Activated CD8-positive, alpha-beta memory T cell treated with anti-CD3 and anti-CD28 coated beads, Interleukin-2, amount 10 ng/mL, durations not matched to agents 7 days and 5 days (primary cell): ENCODE measurements at regions not wholly inside any gene's neighbourhood (a gene's known extent, or its start where the extent isn't known, plus 50 kb on each side); places are given as distances from the start of the nearest gene placed in this dataset.

Experiments used
- ATAC-seq: fragments of 150-1000 bp; cut with Tn5 transposase; one replicate; pipeline ENCODE4 v1.10.0; 2021; ENCODE audit warnings: moderate library complexity
- CTCF ChIA-PET: fragments of 350-600 bp; sonication (Branson Sonifier 250); formaldehyde crosslinking; loops from one replicate; lab custom pipeline; 2021; ENCODE audit warnings: antibody characterized with exemption; lab: Charles Lee
- DNase-seq: peaks from one replicate; pipeline ENCODE4 v3.0.0-alpha.2; 2020
- H3K27ac Mint-ChIP-seq: one replicate; pipeline ENCODE4 v1.8.0; 2021; ENCODE audit warnings: mild to moderate bottlenecking, mixed read lengths
- H3K27me3 Mint-ChIP-seq: one replicate; pipeline ENCODE4 v1.8.0; 2021; ENCODE audit warnings: mixed read lengths
- H3K36me3 Mint-ChIP-seq: one replicate; pipeline ENCODE4 v1.8.0; 2021; ENCODE audit warnings: mild to moderate bottlenecking, mixed read lengths
- H3K4me1 Mint-ChIP-seq: one replicate; pipeline ENCODE4 v1.8.0; 2021; ENCODE audit warnings: mixed read lengths
- H3K4me3 Mint-ChIP-seq: one replicate; pipeline ENCODE4 v1.8.0; 2021; ENCODE audit warnings: mild to moderate bottlenecking, moderate library complexity, mixed read lengths
- H3K9me3 Mint-ChIP-seq: one replicate; pipeline ENCODE4 v1.8.0; 2022; ENCODE audit warnings: low read depth, mixed read lengths

- ATAC-seq (no peak), DNase-seq (no peak)
- Mint-ChIP-seq H3K9me3 (peaks cover 8% of the 10 kb centered on the region), H3K4me3 (no peak overlapping the region), H3K36me3 (no peaks in the 10 kb centered on the region), H3K4me1 (peaks cover 4% of the 10 kb centered on the region), H3K27ac (no peak overlapping the region), H3K27me3 (no peaks in the 10 kb centered on the region)
- CTCF ChIA-PET = no interaction called here
Measured at GRCh38 chr2:57554348-57554747, 492.3 kb upstream of the VRK2 start.

GRCh38 chr2:57558312-57558711 is 488.3 kb upstream of the VRK2 start:
- CTCF ChIA-PET = no interaction called here
- Mint-ChIP-seq H3K4me1 (no peaks in the 10 kb centered on the region), H3K36me3 (no peaks in the 10 kb centered on the region), H3K4me3 (no peak overlapping the region), H3K27ac (no peak overlapping the region), H3K9me3 (peaks cover 8% of the 10 kb centered on the region), H3K27me3 (no peaks in the 10 kb centered on the region)
- no peak for DNase-seq
- no peak for ATAC-seq

DNA sequence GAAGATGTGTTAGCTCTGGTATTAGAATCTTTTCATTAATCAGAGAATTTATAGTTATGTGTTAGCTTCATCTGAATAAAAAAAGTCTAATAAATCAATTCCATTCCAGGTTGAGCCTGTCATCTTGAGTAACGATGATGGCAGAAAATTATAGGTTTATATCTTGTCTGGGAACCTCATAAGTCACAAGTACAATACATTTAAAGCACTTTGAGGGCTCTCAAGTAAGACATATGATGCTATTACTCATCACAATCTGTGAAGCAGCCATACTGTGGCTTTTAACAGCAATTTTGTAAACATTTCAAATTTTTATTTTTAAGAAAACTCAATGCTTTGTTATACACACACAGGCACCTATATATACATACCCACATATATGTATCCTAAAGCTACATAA is 484.1 kb upstream of the VRK2 start:
- CTCF ChIA-PET = no interaction called here
- H3K9me3 Mint-ChIP-seq = peaks cover 2% of the 10 kb centered on the region

DNA sequence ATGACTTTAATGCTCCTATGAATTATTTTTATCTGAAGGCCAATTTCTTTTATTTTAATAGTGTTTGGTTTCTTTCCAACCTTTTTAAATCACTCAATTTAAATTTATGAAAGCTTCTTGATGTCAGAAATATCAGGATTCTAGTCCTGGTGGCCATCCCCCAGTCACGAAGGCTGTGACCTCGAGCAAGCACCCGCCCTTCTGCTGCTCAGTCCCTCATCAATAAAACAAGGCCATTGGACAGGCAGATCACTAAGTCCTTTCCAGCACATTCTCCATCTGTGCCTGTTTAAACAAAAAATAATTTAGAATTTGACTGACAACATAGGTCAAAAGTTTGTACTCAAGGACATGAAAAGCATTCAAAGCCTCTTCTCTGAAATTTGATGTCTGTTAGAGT is 483.6 kb upstream of the VRK2 start:
- Mint-ChIP-seq H3K9me3 (peaks cover 2% of the 10 kb centered on the region), H3K4me3 (no peak overlapping the region), H3K36me3 (no peaks in the 10 kb centered on the region), H3K27ac (no peak overlapping the region), H3K27me3 (no peaks in the 10 kb centered on the region), H3K4me1 (no peaks in the 10 kb centered on the region)
- DNase-seq (no peak), ATAC-seq (no peak)
- CTCF ChIA-PET = no interaction called here

More for the DNA sequence above, 484.1 kb upstream of the VRK2 start:
- no peak overlapping the region for H3K4me3 Mint-ChIP-seq
- ATAC-seq = no peak
- H3K36me3 Mint-ChIP-seq = no peaks in the 10 kb centered on the region
- no peaks in the 10 kb centered on the region for H3K27me3 Mint-ChIP-seq
- H3K4me1 Mint-ChIP-seq = no peaks in the 10 kb centered on the region
- DNase-seq = no peak
- H3K27ac Mint-ChIP-seq = no peak overlapping the region

- ATAC-seq (no peak), DNase-seq (no peak)
- no peak overlapping the region for H3K27ac Mint-ChIP-seq
- no peaks in the 10 kb centered on the region for H3K27me3 Mint-ChIP-seq
- peaks cover 5% of the 10 kb centered on the region for H3K9me3 Mint-ChIP-seq
- CTCF ChIA-PET = interaction anchor here (0.6 kb wide), 1 partner anchor 15 kb away, joined by 3 read pairs; no protein-coding TSS in a partner anchor
- H3K36me3 Mint-ChIP-seq = no peaks in the 10 kb centered on the region
- H3K4me1 Mint-ChIP-seq = no peaks in the 10 kb centered on the region
- H3K4me3 Mint-ChIP-seq = no peak overlapping the region
Measured at GRCh38 chr2:57567245-57567644, 479.4 kb upstream of the VRK2 start.

DNA sequence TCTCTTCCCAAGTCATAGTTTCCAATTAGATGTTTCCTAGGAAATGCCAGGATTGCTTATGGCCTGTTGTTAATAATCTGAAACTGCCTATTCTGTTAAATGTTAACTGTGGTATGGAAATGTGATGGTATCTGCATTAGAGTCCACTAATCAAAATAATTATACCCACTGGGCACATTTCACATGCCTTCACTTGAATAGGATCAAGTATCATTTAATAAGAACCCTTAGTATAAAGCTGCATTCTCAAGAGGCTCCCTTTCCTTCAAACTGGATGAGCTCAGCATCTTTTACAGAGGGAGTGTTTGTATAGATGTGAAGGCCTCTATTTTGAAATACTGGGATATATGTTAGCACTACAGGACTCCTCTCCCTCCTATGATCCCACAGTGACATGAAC is 477.2 kb upstream of the VRK2 start:
- no peak overlapping the region for H3K27ac Mint-ChIP-seq
- ATAC-seq = no peak
- CTCF ChIA-PET = no interaction called here
- H3K27me3 Mint-ChIP-seq = no peaks in the 10 kb centered on the region
- H3K36me3 Mint-ChIP-seq = no peaks in the 10 kb centered on the region
- no peak for DNase-seq
- no peak overlapping the region for H3K4me3 Mint-ChIP-seq
- H3K9me3 Mint-ChIP-seq = peaks cover 11% of the 10 kb centered on the region
- H3K4me1 Mint-ChIP-seq = no peaks in the 10 kb centered on the region

GRCh38 chr2:57570961-57571360 is 475.6 kb upstream of the VRK2 start:
- Mint-ChIP-seq H3K27ac (no peak overlapping the region), H3K9me3 (peaks cover 9% of the 10 kb centered on the region), H3K27me3 (no peaks in the 10 kb centered on the region), H3K36me3 (no peaks in the 10 kb centered on the region), H3K4me1 (no peaks in the 10 kb centered on the region), H3K4me3 (no peak overlapping the region)
- no peak for ATAC-seq
- no peak for DNase-seq
- CTCF ChIA-PET = no interaction called here

DNA sequence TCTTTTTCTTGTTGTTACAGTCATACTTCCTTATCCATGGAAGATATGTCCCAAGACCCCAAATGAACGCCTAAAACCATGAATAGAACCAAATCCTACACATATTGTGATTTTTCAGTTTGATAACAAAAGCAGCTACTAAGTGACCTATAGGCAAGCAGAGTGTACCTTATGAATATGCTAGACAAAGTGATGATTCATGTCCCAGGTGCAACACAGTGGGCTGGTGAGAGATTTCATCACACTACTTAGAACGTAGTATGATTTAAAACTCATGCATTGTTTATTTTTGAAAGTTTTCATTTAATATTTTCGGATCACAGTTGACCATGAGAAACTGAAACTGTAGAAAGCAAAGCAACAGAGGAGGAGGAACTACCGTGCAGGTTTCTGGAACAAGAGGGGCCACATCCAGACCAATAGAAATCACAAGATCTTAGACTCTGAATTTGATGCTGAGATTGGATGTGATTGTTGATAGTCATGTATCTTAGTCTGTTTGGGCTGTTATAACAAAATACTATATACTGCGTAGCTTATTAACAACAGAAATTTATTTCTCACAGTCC is 470.8 kb upstream of the VRK2 start:
- no peaks in the 10 kb centered on the region for H3K27me3 Mint-ChIP-seq
- ATAC-seq (no peak), DNase-seq (no peak)
- no peak overlapping the region for H3K27ac Mint-ChIP-seq
- H3K4me3 Mint-ChIP-seq = no peak overlapping the region
- no peaks in the 10 kb centered on the region for H3K4me1 Mint-ChIP-seq
- CTCF ChIA-PET = no interaction called here
- peaks cover 8% of the 10 kb centered on the region for H3K9me3 Mint-ChIP-seq
- H3K36me3 Mint-ChIP-seq = no peaks in the 10 kb centered on the region

DNA sequence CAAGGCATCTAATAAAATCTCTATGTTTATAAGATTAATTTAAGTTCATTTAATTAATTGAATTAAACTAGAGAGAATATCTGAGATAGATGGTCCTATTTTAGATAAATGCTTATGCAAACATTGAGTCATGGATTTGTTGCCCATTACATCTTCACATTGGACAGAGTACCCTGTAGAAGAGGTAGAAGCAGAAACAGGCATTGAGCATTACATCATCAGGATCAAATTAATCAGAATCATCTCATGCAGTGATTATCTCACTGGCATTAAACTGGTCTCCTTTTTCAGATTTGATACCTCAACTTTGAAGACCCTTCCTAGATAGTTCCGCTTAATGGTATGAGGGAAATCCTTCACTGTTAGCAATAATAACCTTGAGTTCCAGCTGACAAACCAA is 469.6 kb upstream of the VRK2 start:
- H3K4me1 Mint-ChIP-seq = no peaks in the 10 kb centered on the region
- CTCF ChIA-PET = no interaction called here
- peaks cover 6% of the 10 kb centered on the region for H3K9me3 Mint-ChIP-seq
- no peak overlapping the region for H3K27ac Mint-ChIP-seq
- ATAC-seq (no peak), DNase-seq (no peak)
- H3K36me3 Mint-ChIP-seq = no peaks in the 10 kb centered on the region
- H3K27me3 Mint-ChIP-seq = no peaks in the 10 kb centered on the region
- H3K4me3 Mint-ChIP-seq = no peak overlapping the region

DNA sequence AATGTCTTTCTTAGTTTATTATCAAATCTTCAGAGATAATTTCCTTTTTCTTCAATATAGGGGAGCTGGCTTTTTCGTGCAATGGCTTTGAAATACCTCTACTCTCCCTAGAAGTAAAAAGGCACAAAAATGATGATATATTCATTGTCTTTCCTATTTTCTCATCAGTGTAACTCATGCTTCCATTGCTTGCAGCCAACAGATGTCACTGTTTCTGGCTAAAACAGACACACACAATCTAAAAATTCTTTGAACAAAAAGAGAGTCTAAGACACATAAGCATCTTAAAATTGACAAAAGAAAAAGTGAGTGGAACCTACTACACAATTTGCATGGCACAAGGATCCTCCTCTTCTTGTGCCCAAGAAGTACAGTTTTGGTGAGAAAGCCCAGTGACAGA is 448.7 kb upstream of the VRK2 start:
- H3K27ac Mint-ChIP-seq = no peak overlapping the region
- peaks cover 3% of the 10 kb centered on the region for H3K9me3 Mint-ChIP-seq
- no peaks in the 10 kb centered on the region for H3K27me3 Mint-ChIP-seq
- DNase-seq (no peak), ATAC-seq (no peak)
- no peaks in the 10 kb centered on the region for H3K4me1 Mint-ChIP-seq
- no peaks in the 10 kb centered on the region for H3K36me3 Mint-ChIP-seq
- H3K4me3 Mint-ChIP-seq = no peak overlapping the region
- CTCF ChIA-PET = no interaction called here

GRCh38 chr2:57598551-57598950 is 448.1 kb upstream of the VRK2 start:
- Mint-ChIP-seq H3K36me3 (no peaks in the 10 kb centered on the region), H3K4me3 (no peak overlapping the region), H3K27ac (no peak overlapping the region), H3K4me1 (no peaks in the 10 kb centered on the region), H3K27me3 (no peaks in the 10 kb centered on the region), H3K9me3 (peaks cover 3% of the 10 kb centered on the region)
- ATAC-seq (no peak), DNase-seq (no peak)
- CTCF ChIA-PET = no interaction called here

DNA sequence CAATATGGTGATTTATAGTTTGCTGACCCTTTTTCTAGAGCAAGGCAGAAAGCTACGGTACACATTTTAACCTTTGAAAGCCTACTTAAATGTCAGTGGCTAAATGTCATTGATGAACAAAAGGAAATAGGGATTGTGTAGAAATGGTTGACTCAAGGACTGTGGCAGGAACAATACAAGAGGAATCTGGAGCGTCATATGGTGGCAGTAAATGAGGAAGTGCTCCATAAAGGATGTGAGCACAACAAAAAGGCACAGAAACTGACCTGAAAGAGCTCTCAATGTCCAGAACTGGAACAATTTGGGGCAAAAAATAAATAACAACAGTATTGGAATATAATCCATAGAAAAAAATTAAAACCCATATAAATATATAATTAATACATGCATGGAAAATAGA is 443.9 kb upstream of the VRK2 start:
- no peaks in the 10 kb centered on the region for H3K36me3 Mint-ChIP-seq
- H3K27me3 Mint-ChIP-seq = no peaks in the 10 kb centered on the region
- CTCF ChIA-PET = no interaction called here
- DNase-seq = no peak
- ATAC-seq = no peak
- peaks cover 9% of the 10 kb centered on the region for H3K9me3 Mint-ChIP-seq
- H3K4me3 Mint-ChIP-seq = no peak overlapping the region
- no peak overlapping the region for H3K27ac Mint-ChIP-seq
- no peaks in the 10 kb centered on the region for H3K4me1 Mint-ChIP-seq

DNA sequence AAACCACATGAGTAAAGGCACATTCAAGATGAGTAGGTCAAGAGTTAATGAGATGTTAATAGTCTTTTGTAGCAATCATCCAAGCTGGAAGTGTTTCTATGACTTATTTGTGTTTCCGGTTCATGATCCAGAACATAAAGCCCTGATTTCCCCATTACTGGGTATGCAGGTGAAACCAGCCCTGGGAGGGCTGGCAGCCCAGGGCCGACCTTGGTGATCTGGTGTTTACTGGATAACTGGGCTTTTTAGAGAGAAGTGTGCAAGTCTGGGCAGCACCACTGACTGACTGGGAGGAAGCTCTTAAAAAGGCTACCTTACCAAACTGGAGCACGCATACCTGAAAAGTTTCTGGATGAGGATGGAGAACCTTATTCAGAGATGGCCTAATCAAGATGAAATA is 431.6 kb upstream of the VRK2 start:
- H3K27me3 Mint-ChIP-seq = no peaks in the 10 kb centered on the region
- H3K4me3 Mint-ChIP-seq = no peak overlapping the region
- H3K9me3 Mint-ChIP-seq = peaks cover 3% of the 10 kb centered on the region
- DNase-seq (no peak), ATAC-seq (no peak)
- H3K36me3 Mint-ChIP-seq = no peaks in the 10 kb centered on the region
- H3K4me1 Mint-ChIP-seq = no peaks in the 10 kb centered on the region
- CTCF ChIA-PET = no interaction called here
- no peak overlapping the region for H3K27ac Mint-ChIP-seq

GRCh38 chr2:57615855-57616556 is 430.6 kb upstream of the VRK2 start:
- DNase-seq = no peak
- no peaks in the 10 kb centered on the region for H3K36me3 Mint-ChIP-seq
- no peak for ATAC-seq
- CTCF ChIA-PET = no interaction called here
- H3K4me1 Mint-ChIP-seq = no peaks in the 10 kb centered on the region
- no peak overlapping the region for H3K4me3 Mint-ChIP-seq
- H3K9me3 Mint-ChIP-seq = peaks cover 2% of the 10 kb centered on the region
- no peaks in the 10 kb centered on the region for H3K27me3 Mint-ChIP-seq
- H3K27ac Mint-ChIP-seq = no peak overlapping the region
